Stimulated activated CD8-positive, alpha-beta memory T cell treated with anti-CD3 and anti-CD28 coated beads, Interleukin-4, amount 100 ng/mL, for 4 hours (primary cell): ENCODE measurements at regions not wholly inside any gene's neighbourhood (a gene's known extent, or its start where the extent isn't known, plus 50 kb on each side); places are given as distances from the start of the nearest gene placed in this dataset.
"Not testable (repeated sequence)": the region's sequence is repeated elsewhere in the genome, so short reads cannot be mapped to it uniquely, and the experiment has no call there.

Experiments
- DNase-seq, 2 donors: peaks; one replicate each; pipeline ENCODE4 v3.0.0-alpha.2; 2020; ENCODE audit warnings: low read depth in 2 of 2, low spot score in 1 of 2

DNA sequence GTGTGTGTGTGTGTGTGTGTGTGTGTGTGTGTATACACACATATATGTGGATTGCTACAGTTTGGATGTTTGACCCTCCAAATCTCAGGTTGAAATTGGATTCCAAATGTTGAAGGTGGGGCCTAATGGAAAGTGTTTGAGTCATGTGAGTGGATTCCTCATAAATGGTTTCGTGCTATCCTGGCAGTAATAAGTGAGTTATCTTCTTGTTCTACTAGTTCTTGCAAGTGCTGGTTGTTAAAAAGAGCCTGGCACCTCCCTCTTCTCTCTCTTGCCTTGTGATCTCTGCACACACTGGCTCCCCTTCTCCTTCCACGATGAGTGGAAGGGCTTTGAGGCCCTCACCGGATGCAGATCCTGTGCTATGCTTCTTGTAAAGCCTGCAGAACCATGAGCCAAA is 344.1 kb downstream of the SH2D1A start:
- DNase-seq, result no peak

DNA sequence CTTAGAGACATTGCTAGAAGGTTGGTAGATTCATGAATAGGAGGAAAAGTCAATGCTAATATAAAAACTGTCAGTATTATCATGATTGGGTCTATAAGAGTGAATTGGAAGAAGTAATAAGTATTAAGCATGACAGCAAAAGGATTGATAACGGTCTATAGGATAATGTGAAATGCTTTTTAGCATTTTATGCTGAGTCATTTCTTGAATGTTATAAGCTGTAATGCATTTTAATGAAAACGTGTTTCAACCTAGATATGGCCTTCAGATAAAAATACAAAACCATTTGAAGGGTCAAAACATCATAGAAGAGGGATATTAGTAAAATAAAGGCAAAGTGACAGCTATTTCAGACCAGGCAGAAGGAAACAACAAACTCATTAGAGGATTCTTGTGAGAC is 353.5 kb downstream of the SH2D1A start:
- no peak for DNase-seq

DNA sequence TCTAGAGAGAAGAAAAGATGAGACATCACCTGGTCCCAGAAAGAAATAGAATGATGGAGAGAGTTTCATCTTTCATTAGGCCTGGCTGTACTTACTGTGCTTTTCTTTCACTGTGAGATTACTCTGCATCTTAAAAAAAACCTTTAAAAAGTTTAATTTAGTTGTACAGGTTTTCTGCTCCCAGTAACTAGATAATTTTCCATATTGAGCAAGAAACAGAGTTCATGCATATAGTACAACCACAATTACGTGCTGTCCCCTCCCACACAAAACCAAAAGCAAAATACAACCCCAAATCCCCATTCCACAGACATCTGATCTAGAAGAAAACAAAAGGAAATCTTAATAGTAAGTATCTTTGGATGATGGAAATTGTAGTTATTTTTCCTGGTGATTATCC is 371.2 kb downstream of the SH2D1A start:
- DNase-seq, result no peak

DNA sequence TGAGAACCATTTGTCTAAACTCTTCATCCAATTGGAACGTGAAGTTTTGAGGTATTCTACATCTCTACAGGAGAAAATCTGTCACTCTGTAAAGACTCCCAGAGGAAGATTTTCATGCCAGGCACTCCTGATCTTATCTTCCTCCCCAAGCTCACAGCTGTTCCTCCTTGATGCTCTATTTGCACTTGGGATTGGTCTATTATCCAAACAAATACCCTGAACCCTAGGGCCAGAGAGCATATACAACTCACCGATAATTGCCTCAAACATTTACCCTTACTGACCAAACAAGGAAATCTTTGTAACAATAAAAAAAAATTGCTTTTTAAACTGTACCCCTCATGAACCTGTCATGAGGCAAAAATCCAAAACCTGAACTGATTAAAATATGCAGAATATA is 372.7 kb downstream of the SH2D1A start:
- DNase-seq, result no peak

DNA sequence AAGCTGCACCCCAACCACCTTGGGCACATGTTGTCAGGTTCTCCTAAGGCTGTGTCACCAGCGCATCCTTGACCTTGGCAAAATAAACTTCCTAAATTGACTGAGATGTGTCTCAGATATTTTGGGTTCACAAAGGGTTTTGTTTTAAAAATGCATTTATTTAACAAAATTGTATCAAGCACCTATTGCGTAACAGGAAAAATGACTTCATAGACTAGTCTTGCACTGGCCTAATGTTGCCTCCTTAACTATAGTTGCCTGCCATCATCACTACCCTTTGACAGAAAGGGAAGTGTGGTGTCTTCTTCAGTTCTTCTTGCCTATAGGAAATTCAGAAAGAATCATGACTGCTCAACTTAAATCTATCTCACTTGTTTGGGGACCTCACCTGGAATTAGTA is 374.2 kb downstream of the SH2D1A start:
- no peak for DNase-seq

DNA sequence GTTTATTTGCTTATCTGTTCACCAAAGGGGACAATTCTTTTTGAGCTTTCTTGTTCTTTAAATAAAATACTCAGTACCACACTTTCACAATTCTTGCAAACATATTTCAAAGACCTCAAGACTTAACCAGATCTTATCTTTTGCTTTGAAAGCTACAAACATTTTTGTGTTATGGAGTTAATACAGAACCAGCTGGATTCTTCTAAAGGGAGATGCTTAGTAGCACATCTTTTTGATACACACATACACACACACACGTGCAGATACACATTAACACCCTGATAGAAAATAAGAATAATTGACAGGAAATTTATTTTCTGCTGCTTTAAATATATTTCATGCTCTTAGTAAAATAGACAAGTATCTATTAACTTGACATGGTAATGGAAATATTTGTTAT is 379.1 kb downstream of the SH2D1A start:
- DNase-seq, result no peak

DNA sequence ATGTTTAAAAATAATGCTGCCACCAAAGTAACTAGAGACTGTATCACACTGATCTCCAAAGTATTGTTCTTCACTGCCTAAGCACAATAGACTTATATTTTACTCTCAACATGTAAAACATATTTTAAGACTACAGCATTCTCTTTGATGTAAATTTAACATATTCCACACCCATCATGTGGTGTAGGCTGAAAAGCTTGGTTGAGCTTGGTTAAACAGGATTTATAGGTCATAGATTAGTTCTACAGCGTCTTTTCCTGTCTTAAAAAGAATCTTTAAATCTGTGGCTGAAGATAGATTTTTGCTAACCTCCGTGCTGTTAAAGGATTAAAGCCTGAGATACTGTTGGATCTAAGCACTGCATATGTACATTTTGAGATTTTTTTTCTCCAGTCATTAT is 379.9 kb downstream of the SH2D1A start:
- no peak for DNase-seq

DNA sequence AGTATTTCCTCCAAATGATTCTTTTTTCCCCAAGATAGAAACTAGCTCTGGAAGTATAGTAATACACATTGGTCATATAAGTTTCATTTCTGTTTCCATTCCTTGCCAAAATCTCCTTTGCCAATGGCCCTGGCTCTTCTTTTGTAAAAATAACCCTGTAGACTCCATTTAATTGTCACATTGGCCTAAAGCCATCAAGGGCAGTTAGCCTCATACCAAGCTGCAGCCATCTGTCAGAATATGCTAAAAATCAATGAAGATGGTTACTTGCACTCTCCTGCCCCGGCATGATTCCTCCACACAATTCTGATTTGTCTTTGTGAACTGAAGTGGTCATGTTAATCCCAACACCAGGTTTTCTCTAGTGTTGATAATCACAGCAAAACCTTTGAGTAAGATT is 380.5 kb downstream of the SH2D1A start:
- no peak for DNase-seq

DNA sequence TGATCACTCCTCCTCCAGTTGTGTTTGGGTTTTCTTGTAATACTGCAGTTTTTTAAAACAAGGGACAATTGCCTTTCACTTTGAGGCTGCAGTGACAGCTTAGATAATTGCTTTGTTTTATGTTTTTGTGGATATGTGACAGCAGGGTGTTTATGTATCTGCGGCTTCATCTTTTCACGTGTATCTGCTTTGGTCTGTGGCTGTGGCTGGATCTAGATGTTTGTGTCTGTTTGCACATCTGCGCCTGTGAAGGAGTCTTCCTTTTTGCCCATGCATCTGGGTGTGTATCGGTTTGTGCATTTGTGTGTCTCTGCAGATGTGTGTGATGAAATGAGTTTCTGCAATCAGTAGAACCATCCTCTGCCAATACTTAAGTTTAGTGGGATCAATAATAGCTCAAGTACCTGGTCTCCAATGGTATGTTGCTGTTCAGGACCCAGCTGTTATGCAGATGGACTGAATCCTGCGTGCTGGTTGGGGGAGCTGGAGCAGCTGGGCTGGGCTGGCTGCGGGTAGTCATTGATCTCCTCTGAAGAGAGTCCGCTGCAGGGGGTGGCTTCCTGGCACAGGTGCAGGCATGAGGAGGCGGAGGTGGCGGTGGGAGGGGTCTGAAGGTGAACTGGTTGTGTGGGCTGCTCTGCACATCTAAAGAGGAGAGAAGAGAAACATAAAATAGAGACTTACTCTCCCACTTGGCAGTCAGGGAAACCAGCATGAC is 390.3 kb downstream of the SH2D1A start:
- DNase-seq, result peak; percentile 7 to 18

DNA sequence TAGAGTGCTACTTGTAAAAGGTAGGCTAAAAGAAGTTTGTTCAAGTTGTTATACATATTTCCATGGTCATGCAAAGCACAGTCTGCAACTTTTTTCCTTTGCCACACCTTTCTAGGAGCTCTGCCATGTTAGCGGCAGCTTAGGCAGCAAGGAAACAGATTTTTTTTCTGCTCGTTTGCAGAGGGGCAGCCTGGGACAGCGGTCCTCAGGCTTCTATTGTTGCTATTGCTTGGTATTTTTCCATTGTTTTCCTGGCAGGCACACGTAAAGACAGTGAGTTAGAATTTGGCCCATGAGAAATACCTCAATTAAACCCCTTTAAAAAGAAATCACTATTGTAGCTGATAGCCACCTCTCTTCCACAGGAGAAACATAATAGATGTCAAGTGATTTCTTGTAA is 391.4 kb downstream of the SH2D1A start:
- no peak for DNase-seq

DNA sequence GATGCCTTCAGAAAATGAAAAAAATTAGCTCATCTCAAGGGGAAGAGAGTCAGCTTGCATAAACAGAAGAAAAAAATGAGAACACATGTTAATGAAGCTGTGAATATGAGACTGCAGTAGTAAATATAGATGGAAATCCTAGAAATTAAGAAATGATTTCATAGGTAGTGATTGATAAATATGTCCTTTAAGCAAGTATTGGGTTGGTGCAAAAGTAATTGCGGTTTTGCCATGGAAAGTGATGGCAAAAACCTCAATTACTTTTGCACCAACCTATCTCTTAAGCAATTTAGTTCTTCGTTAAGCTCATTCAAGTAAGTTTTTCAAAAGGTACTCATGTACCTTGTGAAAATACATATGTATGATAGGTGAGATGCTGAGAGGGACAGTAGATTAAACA is 400.9 kb downstream of the SH2D1A start:
- no peak for DNase-seq

DNA sequence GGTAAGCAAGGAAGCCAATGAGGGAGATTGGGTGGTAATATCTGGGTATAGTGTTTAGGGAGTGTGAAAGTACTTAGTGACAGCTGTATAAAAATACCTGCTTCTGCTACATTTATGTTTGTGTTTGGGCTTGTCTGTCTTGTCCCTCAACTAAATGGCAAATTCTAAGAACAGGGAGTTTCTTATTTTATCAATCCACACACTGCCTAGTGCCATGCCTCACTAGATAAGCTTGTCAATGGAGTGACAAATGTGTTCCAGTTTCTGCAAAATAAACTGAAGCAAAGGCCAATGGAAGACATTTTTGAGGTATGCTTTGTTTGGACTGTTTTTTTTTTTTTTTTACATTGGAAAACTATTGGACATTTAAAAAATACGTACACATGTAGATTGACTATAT is 418.0 kb downstream of the SH2D1A start:
- DNase-seq, result no peak

DNA sequence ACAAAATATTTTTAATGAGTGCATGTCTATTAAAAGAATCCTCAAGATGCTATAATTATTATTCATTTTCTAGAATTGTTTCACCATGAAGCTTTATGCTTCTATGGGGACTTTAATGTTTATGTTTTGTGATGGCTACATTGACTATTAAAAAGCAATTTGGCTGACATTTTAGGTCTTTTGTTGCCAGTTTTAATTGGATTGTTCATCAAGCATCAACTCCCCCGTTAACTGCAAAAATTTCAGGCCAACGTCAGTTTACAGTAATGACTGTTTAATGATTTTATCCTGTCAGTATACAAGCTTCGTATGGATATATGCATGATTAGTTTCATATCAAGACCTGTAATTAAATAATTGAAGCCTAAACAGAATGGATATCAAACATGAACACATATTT is 422.8 kb downstream of the SH2D1A start:
- DNase-seq, result no peak

DNA sequence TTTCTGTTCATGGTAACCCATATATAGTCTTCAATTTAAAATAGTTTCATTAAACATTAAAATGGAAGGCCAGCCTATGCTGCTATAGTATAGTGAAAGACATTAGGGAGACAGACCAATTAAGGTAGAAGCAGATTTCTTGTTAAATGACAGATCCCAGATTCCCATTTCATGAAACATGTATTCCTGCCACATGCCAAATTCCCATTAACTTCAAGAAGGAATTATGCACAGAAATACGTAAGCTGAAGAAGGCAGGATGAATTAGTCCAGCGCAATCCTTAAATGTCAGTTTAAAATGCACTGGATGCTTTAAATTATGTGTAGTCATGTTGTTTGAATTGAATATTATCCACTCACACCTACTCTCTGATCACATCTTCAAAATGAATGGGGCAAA is 424.9 kb downstream of the SH2D1A start:
- DNase-seq, result no peak

DNA sequence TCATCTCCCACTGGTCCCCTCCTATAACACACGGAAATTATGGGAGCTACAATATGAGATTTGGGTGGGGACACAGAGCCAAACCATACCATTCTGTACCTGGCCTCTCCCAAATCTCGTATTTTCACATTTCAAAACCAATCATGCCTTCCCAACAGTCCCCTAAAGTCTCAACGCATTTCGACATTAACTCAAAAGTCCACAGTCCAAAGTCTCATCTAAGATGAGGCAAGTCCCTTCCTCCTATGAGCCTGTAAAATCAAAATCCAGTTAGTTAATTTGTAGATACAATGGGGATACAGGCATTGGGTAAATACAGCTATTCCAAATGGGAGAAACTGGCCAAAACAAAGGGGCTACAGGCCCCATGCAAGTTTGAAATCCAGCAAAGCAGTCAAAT is 441.9 kb downstream of the SH2D1A start:
- not testable (repeated sequence) for DNase-seq

DNA sequence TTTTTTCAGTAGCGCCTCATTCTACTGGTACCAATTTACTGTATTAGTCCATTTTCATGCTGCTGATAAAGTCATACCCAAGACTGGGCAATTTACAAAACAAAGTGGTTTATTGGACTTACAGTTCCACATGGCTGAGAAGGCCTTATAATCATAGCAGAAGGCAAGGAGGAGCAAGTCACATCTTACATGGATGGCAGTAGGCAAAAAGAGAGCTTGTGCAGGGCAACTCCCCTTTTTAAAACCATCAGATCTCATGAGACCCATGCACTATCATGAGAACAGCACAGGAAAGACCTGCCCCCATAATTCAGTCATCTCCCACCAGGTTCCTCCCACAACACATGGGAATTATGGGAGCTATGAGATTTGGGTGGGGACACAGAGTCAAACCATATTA is 443.5 kb downstream of the SH2D1A start:
- DNase-seq, result not testable (repeated sequence)

DNA sequence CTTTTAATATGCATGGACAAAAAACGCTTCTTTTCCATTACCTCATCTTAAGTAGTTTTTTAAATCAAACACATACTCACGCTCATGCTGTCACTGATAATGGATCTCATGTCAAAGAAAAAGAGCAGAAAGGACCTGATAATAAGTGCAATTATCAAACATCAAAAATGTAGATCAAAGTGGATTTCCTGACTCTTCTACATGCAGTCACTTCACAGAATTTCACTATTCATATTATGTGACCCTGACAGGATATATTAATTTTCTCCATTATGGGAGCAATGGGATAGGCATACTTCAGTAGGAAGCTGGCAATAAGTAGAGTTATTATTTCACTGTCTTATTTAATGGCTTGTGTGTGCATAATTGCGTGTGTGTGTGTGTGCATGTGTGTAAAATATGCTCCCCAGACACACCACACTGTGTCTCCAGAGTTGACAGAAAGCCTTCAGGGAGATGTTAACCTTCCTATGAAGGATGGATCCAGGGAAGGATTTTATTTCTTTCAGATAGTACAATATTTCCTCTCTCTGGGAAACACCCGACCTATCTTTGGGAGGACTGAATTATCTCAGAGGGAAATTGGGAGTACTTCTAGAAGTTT is 445.2 kb downstream of the SH2D1A start:
- no peak for DNase-seq

DNA sequence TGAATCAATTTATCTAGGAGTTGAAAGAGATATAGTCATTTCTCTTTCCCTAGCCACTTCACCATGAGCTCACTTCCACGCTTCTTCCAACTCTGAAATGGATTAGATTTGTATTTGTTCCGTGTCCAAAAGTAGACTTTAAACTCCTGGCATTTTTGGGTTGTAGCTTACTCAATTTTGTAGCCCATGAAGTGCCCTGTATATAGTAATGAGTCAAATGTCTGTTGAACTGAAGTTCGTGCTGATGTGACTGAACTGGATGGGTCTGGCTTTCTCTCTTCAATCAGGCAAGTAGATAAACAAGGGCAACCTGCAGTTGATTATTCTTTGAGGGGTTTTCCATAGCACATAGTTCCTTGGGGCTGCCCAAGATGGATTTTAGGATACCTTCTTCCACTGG is 450.6 kb downstream of the SH2D1A start:
- DNase-seq, result no peak

DNA sequence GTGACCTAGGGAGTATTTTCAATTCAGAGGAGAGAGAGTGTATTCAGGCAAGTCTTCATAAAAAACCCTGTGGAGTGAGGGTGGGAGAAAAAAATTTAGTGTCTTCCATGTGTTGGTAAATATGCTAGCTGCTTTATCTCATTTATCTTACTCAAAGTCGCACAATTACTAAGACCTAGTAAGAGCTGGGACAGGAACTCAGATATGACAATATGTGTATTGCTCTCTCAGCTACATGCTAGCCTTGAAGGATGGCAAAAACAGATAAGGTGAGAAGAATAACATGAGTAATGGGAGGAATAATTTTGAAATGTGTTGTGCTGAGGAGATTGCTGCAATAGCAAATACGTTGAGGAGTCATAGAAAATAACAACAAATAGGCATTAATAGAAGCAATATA is 458.6 kb downstream of the SH2D1A start:
- DNase-seq, result no peak

DNA sequence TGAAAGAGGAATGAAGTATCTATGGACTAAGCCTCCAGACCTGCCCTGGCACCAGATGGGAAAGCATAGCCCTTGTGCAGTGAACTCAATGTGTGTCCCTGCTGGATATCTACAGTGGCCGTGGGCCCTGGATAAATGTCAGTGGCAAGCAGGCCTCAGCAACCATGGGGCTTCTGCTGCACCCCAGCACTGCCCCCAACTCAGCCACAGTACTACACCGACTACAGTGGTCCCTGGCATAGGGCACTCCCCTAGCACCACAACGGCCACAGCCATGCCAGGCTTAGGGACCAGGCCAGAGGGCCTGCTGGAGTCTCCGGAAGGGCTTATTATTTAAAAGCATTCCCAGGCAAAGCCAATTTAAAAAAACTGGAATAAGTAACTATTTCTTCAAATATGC is 459.1 kb downstream of the SH2D1A start:
- DNase-seq, result no peak

DNA sequence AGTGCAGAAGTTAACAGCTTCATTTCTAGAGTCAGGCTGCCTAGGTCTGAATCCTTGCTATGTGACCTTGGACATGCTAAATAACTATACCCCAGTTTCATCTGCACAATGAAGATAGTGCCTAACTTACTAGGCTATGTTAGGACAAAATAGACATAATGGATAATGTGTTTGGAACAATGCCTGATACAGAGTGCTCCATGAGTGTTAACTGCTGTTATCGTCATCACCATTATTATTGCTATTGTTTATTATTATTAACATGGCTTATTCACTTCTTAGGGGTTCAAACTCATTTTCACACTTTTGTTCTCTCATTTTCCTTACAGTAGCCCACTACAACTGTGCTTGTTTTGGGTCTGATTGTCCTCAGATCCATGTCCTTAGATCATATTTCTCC is 467.7 kb downstream of the SH2D1A start:
- DNase-seq, result no peak

DNA sequence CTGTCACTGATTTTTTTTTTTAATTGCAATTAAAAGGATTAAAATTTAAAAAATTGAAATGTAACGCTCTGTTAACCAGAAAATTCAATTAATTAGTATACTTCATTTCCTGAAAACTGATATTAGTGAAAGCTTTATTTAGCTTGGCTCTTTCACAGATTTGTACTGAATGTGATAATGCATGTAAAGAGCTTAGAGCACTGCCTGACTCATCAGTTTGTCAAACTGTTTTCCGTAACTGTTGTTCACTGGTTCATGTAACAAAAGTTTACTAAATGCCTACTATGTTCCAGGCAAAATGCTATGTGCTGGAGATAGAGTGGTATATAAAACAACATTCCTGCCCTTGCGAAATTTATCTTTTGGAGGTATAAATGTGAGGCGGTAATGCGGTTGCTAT is 471.7 kb downstream of the SH2D1A start:
- no peak for DNase-seq

DNA sequence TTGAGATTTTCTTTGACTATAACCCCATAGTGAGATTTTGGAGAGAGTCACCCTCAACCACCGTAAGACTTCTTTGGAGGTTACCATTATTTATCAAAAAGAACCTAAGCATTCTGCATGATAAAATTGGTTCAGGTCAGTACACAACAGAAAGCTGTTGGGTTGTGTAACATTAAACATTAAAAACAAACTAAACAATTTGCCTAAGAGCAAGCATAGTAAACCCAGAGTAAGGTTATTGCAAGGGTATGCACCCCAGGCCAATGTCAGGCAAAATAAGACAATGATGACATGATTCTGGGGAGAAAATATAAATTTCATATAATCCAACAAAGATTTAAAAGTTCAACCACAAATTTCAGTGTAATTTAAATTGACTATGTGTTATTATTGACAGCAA is 472.4 kb downstream of the SH2D1A start:
- DNase-seq, result no peak
